Hepatocyte (in vitro differentiated cells): ENCODE measurements at regions not wholly inside any gene's neighbourhood (a gene's known extent, or its start where the extent isn't known, plus 50 kb on each side); places are given as distances from the start of the nearest gene placed in this dataset.

Source experiments
- CTCF ChIP-seq: fragments of 200-600 bp; sonication (generic); IDR thresholded peaks from 2 replicates; pipeline ENCODE4 v1.5.1; 2016; ENCODE audit warnings: antibody characterized with exemption, mild to moderate bottlenecking; ENCODE audit not compliant: poor library complexity
- EZH2 ChIP-seq: fragments of 200-600 bp; sonication (generic); IDR thresholded peaks from 2 replicates; pipeline ENCODE4 v1.6.1; 2016; ENCODE audit warnings: antibody characterized with exemption, mild to moderate bottlenecking, borderline replicate concordance
- EZH2phosphoT487 ChIP-seq: fragments of 200-600 bp; sonication (generic); IDR thresholded peaks from one replicate; pipeline ENCODE4 v1.6.1; 2018; ENCODE audit warnings: antibody characterized with exemption, mild to moderate bottlenecking, low read depth, moderate library complexity; ENCODE audit not compliant: unreplicated experiment, severe bottlenecking

- no peak for TF ChIP-seq CTCF
- no peak for TF ChIP-seq EZH2phosphoT487
- no peak for TF ChIP-seq EZH2
These were observed 1741.8 kb upstream of the CDH9 start for GRCh38 chr5:28780083-28780692.
